ENCODE measurements at regions not wholly inside any gene's neighbourhood (a gene's known extent, or its start where the extent isn't known, plus 50 kb on each side); places are given as distances from the start of the nearest gene placed in this dataset.

DNA sequence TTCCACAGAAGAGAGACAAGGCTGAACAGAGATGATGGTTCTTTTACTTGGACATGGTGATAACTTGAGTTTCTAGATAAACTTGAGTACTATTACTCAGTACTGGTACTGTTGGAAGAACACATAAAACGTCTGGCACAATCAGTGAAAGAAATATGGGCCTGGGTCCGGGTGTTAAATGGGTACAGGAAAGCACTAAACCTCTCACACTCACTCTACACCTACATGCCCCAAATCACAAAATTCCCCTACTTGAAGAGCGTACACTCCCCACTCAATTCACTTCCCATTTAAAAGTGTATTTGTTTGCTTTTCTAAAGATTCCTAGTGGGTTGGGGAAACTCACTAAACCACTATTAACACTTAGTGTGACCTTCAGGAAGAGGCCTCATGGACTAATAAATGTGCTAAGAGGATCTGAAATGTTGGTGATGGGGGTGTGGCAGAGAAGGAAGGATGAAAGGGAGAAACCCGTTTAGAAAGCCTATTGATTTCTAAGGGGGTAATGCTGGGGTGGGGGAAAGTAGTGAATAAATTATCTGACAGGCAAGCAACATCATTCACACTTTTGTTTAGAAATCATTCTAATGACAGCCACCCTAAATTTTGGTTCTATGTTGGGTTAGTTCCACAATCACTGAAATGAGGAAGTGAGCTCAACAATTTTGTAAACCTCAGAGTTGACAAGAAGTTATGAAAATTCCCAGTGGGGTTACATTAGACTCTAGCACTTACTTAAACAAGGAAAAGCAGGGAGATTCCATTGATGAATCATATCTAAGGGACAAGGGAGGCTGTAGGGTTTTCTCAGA is 222.6 kb upstream of the MARCKS start:
- peak; percentile 78 for DNase-seq (ENCODE audit: low read depth)

DNA sequence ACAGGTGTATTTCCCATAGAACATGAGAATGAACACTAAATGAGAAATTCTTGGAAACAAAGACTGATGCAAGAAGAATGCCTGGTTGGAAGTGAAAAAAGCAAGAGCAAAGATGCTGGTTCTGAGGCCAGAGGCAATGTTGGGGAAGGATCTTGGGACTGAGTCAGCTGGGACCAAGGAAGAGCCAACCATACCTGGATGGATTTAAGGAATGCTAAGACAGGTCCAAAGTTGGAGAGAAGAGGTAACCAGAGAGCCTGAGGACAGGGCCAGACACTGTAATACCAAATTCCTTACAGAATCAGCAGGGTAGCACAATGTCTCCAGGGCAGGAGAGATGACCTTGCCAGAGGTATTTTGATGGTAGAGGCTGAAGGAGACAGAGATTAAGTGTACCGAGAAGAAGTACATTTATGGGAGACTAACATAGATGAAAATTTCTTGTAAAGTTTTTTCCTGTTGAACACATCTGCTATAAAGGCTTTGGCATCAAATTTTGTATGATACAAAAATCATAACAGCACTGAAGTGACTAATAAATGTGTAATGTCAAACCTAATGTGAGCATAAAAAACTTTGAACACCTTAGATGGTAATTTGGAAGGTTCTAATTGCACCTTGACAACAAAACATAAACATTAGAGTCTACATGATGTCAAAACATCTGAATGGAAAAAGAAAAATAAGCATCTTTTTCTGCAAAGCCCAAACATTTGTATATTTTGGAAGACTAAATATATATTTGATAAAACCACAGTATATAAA is 221.7 kb upstream of the MARCKS start:
- no peak for DNase-seq (ENCODE audit: low read depth)

DNA sequence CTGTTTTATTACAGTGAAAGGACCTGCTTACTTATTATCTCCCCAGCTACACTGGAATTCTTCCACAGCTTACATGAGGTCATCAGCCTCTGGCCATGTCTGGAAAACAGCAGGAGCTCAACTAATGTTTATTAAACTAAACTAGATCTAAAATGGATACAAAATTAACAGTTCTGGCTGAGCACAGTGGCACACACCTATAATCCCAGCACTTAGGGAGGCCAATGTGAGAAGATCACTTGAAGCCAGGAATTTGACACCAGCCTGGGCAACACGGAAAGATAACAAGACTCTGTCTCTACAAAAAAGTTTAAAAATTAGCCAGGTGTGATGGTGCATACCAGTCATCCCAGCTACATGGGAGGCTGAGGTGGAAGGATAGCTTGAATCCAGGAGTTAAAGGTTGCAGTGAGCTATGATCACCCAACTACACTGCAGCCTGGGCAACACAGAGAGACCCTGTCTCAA is 220.8 kb upstream of the MARCKS start:
- DNase-seq (ENCODE audit: low read depth) = peak; percentile 51

DNA sequence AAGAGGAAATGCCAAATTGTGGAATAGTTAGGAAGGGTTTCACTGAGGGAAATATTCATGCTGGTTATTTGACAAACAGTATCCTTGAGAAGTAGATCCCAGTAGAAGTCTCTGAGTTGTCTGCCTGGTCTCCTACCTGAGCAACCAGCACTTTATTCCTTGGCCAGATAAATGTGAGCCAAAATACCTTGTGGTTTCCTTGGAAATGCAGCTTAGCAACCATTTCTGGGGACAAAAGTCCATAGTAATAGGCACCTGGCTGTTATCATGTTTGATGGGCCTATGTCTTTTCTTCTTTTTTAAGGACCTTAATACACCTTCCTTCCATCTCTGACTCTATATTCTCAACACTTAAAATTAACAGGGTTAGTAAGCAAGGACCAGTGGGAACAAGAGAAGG is 217.1 kb upstream of the MARCKS start:
- no peak for DNase-seq (ENCODE audit: low read depth)

DNA sequence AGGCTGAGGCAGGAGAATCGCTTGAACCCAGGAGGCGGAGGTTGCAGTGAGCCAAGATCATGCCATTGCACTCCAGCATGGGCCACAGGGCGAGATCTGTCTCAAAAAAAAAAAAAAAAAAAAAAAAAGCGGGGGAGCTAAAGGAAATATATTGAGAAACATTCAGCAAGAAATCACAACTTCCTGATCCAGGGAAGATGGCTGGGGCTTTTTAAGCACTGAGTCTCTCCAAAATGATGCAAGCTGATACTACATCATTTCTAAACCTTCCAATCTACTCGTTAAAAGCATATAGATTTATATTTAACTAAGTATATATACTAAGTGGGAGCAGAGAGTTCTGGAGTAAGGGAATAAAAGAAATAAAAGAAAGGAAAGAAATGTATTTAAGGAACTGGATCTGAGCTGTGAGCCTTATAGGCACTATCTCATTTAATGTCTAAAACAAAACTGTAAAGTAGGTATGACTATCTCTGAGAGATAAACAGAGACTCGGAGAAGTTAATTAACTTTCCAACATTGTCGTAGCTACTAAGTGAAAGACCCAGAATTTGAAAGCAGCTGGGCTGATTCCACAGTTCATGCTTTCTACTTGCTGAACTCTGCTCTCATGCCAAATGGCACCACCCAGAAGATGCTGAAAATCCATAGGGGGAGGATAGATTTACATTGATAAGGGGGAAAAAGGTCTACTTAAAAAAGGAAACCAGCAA is 215.0 kb upstream of the MARCKS start:
- DNase-seq (ENCODE audit: low read depth) = no peak

DNA sequence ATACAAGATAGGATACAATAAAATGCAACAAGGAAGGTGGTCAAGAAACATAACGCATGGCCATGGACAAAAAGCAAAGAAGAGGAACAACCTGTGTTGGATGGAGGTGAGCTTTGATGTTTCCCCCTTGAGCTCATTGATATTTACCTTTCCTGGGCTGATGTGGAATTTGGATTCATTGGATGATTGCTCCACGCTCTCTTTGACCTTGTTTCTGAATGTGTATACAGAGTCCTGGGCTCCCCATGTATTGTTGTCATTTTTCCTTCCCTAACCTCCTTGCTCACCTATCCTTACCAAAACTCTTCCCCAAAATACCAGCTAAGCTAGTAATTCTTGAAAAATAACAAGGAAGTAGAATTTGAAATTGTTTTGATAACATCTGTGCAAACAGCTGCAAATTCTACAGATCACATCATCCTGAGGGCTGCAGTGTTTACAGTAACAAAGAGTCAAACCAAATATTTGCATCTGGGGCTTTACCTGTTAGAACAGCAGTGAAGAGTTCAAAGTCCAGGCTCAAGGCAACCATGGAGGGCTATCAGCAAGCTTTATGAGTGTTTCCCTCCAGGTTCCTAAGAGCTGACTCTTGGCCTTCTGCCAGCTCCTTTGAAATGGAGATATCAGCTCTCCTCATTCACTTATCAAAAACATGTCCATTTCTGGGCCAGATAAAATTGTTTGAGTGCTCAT is 214.3 kb upstream of the MARCKS start:
- peak; percentile 58 for DNase-seq (ENCODE audit: low read depth)

DNA sequence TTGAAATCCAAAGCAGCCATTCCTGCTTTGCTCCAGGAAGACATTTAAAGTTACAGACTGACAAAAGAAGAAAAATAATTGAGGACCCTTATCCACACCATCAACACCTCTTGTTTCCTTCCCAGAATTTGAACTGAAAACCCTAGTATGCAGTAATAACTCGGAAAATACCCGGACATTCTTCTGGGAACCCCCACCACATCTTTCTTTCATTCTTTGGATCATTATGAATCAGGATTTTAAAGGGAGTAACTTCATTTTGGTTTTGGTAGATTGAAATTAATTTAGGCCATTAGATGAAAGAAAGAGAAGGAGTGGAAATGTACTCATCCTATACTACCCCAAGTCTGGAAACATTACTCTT is 213.8 kb upstream of the MARCKS start:
- no peak for DNase-seq (ENCODE audit: low read depth)

DNA sequence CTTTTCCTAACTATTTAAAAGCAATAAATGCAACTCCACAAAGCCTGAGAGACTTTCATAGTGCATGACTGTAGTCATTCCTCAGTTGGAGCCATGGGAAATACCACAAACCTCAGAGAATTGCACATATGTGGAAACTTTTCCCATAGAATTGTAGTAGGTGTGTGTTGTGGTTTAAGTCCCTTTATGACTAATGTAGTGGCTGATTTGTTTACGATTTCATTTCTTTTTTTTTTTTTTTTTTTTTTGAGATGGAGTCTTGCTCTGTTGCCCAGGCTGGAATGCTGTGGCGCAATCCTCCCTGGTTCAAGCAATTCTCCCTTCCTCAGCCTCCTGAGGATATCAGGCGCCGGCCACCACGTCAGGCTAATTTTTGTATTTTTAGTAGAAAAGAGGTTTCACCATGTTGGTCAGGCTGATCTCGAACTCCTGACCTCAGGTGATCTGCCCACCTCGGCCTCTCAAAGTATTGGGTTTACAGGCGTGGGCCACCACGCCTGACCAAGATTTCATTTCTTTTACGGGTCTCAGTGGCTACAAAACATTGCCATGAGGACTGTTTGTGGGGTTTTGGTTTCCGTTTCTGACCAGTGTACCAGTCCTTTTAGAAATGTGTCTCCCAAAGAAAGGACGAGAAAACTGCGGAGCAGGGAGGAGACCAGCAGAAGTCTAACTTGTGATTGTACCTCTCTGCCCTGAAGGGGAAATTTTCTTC is 212.1 kb upstream of the MARCKS start:
- peak; percentile 99 for DNase-seq (ENCODE audit: low read depth)

DNA sequence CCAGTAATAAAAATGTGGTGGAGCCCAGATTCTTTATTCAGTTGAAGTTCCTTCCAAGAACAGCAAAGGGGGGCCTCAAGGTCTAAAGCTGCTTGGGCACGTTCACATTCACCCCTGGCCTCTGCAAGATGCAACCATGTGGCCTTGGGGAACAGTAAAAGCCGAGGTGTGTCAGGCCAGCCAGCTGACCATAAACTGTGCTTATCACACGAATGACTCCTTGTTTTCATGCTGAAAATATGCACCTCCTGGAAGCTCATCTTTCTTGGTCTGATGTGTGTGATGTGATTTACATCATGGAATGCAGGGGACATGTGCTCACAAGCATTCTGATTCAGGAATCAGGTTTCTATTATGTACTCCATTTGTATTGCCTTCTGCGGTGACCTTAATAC is 211.6 kb upstream of the MARCKS start:
- peak; percentile 95 for DNase-seq (ENCODE audit: low read depth)

DNA sequence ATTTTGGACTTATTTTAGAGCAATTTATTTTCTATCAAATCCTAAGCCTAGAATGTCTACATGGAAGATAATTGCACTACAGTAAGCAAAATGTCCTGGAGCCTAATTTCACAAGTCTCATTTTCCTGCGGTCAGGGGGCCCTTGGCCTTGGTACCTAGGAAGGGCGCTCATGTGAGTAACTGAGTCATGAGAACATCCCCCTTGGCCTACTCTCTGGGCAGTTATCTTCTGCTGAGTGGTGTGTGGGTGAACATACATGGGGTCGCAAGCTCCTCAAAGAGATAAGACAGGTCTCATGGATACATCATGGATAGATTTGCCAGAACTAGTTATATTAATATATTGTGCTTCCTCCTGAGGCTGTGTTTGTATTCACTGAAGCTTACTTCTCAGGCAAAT is 211.2 kb upstream of the MARCKS start:
- DNase-seq (ENCODE audit: low read depth) = no peak

DNA sequence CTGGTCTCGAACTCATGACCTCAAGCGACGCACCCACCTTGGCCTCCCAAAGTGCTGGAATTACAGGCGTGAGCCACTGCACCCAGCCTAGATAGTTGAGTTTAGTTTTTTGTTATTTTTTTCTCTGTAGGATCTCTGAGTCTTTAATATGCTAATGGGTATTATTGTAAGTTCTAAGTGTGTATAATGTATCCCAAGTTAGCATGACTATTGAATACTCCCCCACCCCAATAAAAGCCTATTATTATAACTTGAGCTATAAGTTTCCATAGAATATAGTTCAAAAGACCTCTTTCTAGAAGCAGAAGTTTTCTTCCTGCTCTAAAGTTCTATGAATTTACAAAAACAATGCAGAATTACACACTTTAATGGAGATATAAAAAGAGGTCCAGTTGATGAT is 210.4 kb upstream of the MARCKS start:
- no peak for DNase-seq (ENCODE audit: low read depth)

DNA sequence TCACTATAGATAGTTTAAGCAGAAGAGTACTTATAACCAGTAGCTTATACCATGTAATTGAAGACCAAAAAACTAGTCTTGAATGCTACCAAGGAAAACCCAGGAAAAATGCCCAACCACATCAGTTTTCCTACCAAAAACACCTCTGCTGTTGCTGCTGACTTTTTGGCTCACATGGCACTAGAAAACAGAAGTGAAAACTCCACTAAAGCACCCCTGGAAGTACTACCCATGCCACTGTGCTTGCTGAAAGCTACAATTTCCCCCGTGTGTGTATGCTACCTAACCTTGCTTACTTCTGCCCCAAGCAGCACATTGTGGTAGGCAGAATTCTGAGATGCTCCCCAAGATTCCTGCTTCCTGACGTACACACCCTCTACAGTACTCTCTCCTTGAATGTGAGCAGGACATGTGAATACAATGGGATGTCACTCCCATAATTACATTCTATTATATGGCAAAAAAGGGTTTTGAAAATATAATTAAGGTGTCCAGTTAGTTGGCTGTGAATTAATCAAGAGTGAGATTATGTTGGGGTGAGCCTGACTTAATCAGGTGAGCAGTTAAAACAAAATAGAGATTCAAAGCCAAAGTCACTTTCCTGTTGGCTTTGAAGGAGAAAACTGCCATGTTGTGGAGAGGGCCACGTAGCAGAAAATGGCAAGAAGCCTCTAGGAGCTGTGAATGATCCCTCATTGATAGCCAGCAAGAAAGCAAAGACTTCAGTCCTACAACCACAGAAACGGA is 209.8 kb upstream of the MARCKS start:
- no peak for DNase-seq (ENCODE audit: low read depth)

DNA sequence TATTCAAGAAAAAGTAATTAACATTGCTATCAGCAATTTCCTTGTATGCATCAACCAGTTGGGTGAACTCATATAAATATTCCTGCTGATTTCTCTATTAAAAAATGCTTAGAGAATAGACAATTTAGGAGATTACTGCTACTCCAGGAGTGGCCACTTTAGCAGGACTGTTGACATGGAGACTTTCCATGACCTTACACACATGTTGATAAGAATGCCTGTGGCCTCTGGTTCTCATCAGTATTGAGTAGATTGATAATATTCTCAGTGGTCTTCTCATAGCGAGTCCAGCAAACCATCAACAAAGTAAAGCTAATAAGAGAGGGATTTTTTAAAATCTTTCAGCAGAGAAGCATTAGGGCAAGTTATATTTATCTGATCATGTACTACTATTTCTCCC is 208.4 kb upstream of the MARCKS start:
- no peak for DNase-seq (ENCODE audit: low read depth)

DNA sequence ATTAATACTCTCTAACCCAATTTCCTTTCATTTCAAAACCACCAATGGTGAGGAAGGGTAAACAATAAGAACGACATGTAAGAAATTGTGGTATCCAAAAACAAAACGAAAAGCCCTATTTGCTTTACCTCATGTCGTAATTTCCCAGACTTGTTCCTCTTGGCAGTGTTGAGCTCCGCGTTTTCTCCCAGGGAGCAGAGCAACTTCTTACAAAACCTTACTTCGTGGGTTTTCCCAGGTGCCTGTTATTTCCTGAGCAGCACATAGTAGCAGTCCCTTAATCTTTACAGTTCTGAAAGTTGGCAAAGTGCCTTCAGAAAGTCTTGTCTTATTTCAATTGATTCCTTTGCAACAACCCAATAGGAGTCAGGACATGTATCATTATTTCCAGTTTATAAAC is 207.9 kb upstream of the MARCKS start:
- DNase-seq (ENCODE audit: low read depth) = peak; percentile 57

DNA sequence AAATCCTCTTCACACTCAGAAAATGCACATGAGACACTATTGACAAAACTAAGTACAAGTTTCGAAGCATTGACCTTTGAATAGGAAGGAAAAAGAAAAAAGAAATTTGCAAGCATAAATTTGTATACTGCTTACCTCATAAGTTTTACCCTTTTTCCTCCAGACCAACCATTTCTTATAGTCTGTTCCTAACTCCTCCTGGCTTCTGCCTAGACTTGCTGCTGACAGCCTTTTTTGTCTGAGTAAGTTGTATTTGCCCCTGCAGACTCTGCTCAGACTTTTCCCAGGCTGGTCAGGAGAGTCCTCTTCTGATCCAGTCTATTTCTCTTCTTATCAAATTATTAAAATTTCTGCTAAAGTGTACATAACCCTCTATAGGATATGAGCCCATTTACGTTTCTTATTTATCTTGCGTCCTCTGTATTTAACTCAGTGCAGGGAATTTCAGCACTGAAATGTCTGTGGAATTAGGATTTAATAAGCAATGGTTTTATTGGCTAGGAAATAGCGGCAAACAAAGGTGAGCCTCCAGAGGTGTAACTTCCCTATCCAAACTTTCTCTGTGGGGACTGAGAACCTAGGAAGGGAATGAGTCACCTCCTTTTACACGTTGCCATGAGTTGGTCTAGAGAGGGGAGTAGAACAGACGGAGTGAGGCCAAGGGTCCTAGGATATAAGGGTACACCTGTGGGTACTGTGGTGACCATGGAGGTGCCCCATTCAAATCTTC is 207.1 kb upstream of the MARCKS start:
- DNase-seq (ENCODE audit: low read depth) = no peak

DNA sequence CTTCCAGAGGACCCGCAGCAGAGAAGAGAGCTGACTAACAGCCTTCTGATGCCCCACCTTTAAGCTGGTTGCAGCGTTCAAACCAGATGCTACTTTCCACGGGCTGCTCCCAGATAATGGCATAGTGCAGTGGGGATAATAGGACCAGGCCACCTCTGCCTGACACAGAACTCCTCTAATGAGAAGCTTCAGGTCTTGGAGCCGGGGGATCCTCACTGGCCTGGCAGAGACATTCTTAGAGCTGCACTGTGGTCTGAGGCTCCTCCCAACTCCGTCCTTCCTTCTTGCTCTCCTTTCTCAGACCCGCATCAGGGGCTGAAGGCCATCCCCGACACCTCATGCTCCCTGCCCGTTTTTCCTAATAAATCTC is 206.6 kb upstream of the MARCKS start:
- DNase-seq (ENCODE audit: low read depth) = no peak

DNA sequence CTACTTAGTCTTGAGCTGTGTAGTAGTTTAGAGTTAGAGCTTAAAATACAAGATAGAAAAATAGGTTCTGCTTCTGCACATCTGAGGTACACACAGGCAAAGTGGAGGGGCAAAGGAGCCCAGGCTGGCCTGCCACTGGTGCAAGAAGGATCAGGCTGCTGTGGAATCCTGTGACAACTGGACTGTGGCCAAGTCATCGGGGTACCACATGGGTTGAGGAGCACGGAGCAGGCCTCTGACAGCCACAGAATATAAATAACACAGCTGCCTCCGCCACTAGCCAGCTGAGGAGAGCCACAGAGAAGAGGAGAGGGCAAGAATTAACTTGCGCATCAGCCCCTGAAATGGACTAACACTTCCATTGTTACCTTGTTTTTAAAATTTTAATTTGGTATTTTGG is 206.0 kb upstream of the MARCKS start:
- no peak for DNase-seq (ENCODE audit: low read depth)

DNA sequence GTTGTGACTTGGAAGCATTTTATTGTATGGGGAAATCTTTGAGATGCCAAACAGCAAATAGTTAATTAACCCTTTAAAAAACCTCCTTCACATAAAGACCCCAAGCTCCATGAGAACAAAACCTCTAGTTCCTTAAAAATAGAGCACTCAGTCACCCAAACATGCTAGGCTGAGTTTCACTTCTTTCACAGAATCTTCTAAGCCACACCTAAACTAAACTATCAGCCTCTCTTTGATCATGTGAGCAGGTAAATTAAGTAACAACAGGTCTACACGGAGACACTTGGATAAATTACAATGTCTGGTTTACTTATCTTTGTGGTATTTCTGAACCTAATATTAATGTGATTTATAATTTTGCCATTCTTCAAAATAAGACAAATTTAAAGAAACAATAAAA is 205.2 kb upstream of the MARCKS start:
- DNase-seq (ENCODE audit: low read depth) = no peak

DNA sequence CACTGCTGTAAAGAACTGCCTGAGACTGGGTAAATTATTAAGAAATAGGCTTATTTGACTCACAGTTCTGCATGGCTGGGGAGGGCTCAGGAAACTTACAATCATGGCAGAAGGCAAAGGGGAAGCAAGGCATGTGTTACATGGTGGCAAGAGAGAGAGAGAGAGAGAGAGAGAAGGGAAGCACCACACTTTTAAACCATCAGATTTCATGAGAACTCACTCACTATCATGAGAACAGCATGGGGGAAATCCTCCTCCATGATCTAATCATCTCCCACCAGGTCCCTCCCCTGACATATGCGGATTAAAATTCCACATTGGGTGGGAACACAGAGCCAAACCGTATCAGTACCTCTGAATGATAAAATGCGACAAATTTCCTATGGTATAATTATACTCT is 203.9 kb upstream of the MARCKS start:
- DNase-seq (ENCODE audit: low read depth) = peak; percentile 68

DNA sequence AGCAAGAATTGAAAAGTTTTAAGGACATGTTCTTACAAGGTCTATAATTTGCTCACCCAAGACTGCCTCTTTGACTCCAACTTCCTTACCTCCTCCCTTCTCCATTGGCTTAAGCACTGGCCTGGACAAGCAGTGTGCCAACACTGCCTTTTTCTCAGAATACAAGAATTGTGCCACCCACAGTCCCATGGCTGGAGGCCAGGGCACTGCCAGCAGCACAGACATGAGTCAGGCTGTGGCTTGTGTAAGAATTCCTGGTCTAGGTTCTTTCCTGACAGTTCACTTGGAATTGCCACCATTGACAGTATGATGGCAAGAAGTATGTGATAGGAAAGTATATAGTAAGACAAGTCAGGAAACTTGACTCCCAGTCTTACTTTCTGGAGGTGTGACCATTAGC is 202.7 kb upstream of the MARCKS start:
- peak; percentile 99 for DNase-seq (ENCODE audit: low read depth)
